Left ventricle myocardium superior (tissue), 1 donor: ENCODE measurements at regions not wholly inside any gene's neighbourhood (a gene's known extent, or its start where the extent isn't known, plus 50 kb on each side); places are given as distances from the start of the nearest gene placed in this dataset.

ENCODE experiments used
- ATAC-seq: fragments of 200-7000 bp; cut with Tn5 transposase; one replicate; pipeline ENCODE4 v1.9.1; 2020; ENCODE audit warnings: mild to moderate bottlenecking, moderate library complexity
- DNase-seq: peaks from one replicate; pipeline ENCODE4 v3.0.0-alpha.2; 2020
- intact Hi-C: fragments of 100-400 bp; cut with micrococcal nuclease; formaldehyde crosslinking; loops from one replicate; pipeline ENCODE4 v1.11.0; 2022
- donor health status: DM: no; HTN: yes; CAD: no; lungs with severe emphysema.

DNA sequence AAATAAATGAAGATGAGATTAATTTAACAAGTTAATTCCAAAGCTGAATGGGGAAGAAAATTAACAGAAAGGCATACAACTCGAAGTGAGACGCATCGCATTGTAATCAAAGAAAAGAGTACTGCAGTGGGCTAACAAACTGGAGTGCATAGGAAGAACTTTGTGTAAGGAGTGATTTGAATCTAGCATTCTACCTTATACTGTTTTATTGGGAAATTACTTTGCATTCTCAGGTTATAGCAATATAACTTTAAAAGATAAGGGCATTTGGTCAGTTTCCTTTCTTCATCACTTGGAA lies 124.5 kb upstream of the TLE4 start:
- DNase-seq (no peak), ATAC-seq (no peak)
- intact Hi-C loops: no loop called here

DNA sequence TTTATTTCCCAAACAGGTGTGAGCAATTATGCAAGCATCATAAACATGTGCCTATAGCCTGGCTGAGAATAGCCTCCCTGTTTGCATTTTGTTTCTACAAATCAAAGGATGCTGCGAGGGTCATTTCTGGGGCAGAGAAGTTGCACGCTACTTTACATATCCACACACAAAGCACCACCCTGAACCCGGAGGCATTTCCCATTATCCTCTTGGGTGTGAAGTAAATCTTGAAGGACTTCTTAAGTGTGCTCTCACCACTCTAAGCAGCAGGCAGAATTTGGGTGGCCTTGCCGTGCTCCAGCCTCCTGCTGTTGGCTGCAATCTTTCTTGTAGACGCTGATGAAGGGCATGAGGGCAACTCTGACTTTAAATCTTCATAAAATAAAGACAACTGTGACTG lies 124.0 kb upstream of the TLE4 start:
- intact Hi-C loops: no loop called here
- ATAC-seq (no peak), DNase-seq (no peak)

DNA sequence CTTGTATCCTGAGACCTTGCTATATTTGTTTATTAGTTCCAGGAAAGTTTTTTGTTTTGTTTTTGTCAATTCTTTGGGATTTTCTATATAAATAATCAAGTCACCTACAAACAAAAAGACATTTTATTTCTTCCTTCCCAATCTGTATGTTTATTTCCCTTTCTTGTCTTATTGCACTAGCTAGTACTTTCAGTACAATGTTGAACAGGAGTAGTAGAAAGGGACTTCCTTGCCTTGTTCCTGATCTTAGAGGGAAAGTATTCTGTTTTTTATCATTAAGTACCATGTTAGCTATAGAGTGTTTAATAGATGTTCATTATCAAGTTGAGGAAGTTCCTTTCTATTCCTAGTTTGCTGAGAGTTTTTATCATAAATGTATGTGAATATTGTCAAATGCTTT lies 119.5 kb upstream of the TLE4 start:
- no peak for DNase-seq
- no peak for ATAC-seq
- intact Hi-C loops: no loop called here

DNA sequence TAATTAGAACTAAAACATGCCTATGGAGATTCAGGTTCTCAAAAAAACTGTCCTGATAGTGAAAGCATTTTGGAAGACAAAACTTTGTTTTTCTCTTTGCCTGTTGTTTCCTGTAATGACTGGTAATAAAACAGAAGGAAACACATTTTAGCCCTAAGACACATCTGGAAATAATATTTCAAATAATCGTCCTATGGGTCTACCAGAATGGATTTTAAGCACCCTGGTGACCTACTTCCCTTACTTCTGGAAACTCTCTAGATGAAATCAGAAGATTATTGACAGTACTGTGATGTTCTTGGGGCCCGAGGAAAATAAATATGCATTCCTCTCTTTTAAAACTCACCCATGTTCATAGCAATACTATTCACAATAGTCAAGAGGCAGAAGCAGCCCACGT lies 110.1 kb upstream of the TLE4 start:
- ATAC-seq (no peak), DNase-seq (no peak)
- intact Hi-C loops: no loop called here

DNA sequence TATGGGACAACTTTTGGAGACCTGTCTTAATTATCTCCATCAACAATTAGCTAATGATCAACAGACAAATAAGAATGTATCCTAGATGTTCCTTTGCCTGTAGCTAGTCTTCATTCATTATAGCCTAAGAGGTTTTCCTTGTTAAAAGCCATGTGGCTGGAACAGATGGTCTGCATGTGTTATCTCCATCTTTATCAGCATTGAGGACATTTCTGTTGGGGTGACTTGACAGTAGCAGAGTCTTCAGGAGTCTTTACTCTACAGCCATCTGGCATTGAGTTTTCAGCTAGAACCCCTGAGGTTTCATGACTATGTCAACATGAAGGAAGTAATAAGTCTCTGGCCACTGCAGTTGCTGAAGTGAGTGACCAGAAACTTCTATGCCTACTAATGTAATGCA lies 106.6 kb upstream of the TLE4 start:
- DNase-seq (no peak), ATAC-seq (no peak)
- intact Hi-C loops: no loop called here

DNA sequence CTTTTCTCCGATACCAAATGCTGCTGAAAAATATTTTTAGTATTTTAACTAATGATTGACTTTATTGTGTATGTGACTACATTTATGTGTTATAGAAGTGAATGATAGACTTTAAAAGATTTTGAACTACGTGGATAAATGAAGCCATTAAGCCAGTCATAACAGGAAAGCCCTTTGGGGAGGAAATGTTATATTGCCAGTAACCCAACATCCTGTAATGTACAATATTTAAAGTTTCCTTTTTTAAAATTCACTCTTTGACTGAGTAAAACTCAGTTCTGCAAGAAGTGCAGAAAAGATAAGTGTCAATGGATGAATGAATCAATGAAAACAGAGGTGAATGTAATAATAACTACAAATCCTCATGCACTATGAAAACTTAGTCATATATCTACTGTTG lies 102.6 kb upstream of the TLE4 start:
- intact Hi-C loops: no loop called here
- ATAC-seq: no peak

DNA sequence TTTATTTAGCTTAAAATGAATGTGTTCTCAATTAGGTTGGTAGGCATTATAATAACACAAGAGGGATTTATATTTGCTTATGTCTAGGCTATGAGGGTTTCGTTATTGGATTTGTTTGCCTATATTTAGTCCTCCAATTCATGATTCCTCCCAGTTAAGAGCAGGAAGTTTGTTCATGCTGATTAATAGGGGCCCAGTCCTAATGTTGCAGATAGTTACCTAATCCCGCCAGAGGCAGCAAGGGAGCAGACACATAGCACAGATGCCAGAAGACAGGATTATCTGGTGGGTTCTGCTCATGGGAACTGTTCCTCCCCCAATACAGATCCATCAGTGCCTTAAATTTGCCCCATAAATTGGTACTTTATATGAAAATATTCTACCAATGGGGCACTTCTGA lies 100.8 kb upstream of the TLE4 start:
- intact Hi-C loops: no loop called here
- ATAC-seq (no peak), DNase-seq (no peak)

More for the DNA sequence above, 102.6 kb upstream of the TLE4 start:
- no peak for DNase-seq

DNA sequence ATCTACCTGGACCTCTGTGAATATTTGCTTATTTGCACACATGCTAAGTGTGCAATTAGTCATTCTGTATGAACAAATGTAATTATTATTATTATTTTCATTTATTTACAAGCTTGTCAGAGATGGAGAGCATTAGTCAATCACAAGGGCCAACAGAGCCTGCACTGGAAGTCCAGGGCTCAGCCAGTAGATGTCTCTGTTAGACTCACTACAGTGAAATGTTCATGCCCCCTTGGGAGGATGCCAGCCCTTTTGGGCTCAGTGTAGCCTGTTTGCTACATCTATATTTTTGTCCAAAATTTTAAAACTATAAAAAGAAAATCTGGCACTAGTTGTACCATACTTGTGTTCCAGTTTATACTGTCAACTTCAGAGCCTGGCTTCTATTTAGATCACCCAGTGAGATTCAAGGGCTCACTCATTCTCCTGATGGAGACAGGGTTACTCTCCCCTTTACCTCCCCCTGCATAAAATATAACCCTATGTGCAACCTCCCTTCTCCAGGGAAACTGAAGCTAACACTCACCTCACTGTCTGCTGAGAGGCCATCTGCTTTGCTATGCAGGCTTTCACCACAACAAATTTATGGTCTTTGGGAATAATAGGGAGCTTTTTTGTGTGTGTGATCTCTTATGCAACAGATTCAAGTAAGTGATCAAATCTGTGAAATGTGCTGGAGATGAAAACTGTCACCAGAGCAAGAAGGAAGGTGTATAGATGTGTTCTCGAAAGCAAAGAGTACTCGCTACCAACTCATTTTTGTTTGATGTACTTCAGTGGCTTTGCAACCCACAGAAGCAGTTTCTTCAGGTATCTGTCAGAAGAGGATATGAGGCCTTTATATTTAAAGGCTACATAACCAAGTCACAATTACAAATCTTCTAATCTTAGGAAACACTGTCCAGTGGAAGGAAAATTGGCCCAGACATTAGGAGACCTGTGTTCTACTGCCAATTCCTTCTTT lies 99.9 kb upstream of the TLE4 start:
- intact Hi-C loops: no loop called here
- peak; percentile 57 for DNase-seq
- ATAC-seq: peak; percentile 64

DNA sequence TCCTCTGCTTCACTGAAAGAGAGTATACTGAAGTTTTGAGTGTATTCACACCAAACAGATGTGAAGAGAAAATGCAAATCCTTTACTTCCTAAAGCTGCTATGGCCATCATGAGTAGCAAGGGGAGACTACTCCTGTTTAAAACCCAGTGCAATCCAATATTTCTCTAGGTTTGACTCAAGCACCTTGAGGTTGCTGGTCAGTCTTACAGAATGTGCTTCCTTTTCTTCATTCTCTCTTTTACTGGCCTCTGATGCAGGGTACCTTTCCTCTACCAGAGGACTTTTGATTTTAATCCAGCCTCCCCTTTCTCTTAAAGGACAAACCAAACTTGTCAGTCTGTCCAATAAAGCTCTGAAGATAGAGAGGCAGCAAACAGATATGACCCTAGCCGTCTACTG lies 98.1 kb upstream of the TLE4 start:
- ATAC-seq (no peak), DNase-seq (no peak)
- intact Hi-C loops: no loop called here

DNA sequence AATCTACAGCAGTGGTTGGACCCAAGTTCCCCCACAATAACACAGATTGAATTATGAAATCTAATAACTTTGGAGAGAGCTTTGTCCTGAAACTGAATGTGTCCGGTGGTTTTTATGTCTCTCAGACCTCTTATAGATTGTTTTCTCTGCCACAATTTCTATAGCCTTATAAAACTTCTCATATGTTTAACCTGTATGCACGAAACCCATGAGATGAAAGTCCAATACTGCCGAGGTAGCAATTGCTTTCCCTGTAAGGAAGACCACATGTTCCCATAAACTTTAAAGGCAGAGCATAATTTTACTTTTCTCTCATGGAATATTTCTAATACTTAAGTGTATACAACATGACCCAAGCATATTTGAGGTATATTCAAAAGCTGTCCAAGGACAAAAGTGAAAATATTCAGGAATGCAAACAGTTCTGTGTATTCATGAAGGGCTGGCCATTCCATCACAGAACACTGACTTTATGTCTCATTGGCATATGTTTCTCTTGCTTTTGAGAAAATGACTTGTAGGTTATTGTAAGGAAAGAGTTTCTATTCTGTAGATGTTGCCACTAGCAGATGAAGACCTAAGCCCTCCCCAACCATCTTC lies 94.4 kb upstream of the TLE4 start:
- intact Hi-C loops: no loop called here
- no peak for ATAC-seq

DNA sequence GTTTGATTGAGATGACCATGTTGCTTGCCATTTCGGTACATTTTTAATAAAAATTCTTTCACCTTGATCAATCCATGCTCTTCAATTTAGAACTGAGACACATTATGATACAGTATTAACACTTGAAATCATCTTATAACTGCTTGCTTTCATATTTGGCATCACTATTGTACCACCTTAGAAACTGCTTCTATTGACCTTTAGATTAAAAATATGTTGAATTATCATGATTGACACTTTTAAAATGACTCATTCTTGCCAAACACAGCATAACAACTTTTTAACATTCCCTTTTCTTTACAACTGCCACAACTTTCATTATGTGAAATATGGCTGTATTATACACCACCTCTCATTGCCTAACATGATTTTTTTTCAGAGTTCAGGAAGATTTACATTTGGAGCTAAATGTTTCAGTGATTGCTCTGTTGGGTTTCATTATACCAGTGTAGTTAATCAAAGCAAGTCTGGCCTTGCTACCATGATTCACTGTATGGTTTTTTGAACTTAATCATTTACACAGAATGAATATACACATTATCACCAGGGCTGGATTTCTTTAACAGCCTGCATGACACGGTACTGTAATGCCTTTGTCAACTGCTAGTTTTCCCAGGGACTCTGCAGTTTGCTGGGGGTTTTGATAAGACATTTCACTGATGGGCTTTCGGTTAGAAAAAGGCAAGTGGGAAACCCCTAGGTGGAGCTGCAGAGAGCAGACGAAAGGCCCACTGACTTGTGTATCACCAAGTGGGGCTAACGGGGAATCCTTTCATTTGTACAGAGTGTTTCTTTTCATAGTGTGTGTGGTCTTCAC lies 93.6 kb upstream of the TLE4 start:
- ATAC-seq (no peak), DNase-seq (no peak)
- intact Hi-C loops: no loop called here

More for the DNA sequence above, 94.4 kb upstream of the TLE4 start:
- DNase-seq: no peak

DNA sequence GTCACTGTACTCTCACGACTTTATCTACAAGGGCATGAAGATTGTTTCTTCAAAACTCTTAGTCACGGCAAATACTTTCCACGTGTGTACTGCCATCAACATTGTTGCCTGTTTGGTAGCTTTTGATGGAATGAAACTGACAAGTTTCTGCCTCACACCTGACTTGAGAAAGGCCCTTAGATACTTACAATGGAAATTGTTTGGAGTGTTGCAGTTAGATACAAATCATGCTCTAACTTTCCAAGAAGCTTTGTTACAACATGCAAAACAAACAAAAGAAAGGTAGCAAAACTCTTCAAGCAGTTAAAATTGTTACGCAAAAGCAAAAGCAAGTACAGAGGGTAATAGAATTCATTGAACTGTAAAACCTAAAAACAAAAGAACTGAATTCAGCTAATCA lies 91.1 kb upstream of the TLE4 start:
- DNase-seq: no peak
- intact Hi-C loops: no loop called here
- ATAC-seq: no peak

DNA sequence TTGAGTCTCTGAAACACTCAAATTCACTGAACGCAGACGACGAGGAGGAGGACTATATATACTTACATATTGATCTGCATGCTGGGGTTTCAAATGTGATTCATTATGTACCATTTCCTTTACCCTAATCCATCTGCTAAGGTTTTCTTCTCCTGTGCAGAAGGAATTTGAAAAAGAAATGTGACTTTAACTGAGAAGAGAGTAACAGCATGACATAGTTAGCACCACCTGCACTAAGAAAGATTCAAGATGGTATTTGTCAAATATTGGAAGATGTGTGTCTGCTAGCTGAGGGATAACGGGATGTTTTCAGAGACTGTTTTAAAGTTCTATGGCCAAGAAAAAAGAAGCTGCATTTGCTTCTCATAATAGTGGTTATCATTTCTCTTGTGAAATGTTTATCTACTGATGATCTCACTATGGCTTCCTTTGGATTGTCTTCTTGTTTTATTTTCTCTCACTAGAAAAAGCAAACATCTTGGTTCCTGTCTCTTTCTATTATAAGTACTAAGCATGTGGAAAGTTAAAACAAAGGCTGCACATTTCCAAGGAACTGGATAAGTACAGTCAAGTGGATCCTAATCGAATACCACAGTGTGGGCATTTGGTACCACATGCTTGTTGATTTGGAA lies 89.8 kb upstream of the TLE4 start:
- intact Hi-C loops: no loop called here
- DNase-seq: no peak
- no peak for ATAC-seq

DNA sequence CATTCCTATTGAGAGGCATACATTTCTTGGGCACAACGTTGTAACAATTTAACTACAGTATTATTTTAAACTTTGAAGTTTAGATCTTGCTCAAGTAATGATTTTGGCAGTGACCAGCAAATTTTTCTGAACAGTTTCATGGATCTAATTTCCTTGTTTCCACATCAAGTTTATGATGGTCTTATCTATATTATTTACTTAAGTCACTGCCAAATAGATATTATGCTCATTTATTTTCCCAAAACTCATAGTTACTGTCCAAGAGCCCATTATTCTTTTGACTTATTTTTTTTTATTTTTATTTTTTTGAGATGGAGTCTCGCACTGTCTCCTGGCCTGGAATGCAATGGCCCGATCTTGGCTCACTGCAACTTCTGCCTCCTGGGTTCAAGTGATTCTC lies 86.5 kb upstream of the TLE4 start:
- DNase-seq (no peak), ATAC-seq (no peak)
- intact Hi-C loops: no loop called here

DNA sequence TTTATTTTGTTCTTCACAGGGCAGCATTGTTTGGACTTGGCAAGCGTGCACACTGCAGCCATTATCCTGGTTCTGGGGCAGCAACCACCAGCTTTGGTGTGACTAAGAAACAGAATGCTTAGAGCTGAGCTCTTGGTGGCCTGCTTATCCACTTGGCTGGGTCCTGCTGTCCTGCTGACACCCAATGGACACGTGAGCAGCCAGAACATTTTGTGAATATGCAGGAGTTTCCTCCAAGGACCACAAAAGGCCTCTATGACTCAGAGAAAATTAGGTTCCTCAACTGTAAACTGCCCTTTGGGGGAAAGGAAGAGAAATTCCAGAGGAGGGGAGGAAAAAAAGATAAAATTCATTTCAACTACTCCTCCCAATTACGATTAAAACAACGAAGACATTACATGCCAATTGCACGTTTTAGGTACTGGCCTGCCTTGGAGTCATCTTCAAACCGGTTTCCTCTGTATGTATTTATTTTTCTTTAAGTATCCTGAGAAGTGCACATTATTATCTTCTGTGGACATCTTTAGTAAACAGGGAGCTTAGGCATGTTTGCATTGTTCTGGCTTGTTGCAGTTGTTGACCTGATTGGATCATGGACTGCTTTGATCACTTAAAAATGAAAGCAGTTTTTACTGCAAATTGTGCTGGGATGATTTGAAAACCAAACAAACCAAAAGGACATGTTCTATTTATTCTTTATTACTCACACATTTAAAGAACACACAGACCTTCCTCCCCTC lies 82.3 kb upstream of the TLE4 start:
- DNase-seq: peak; percentile 30
- intact Hi-C loops: no loop called here
- peak; percentile 68 for ATAC-seq

DNA sequence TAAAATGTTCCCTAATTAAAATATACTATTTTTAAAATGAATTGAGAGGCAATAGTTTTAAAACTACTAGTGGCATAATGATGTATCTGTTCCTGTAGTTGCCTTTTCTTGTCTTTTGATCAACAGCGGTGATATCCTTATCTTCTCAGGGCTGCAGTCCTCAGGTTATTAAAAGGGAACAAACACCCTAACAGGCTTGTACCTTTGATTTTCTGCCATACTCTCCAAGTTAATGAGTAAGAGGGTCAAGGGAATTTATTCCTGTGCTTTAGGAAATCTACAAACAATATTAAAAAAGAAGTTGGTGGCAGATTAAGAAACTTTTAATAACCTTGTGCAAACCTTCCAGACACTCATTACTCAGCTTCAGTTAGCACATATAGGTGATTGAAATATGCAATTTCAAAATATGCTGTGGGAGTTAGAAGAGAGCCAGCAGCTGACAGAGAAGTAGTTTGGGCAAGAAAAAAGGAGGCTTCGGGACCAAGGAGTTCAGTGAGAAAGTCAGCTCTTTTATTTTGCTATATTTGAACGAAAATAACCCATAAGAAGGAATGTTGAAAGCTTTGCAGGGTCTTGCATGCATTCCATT lies 81.0 kb upstream of the TLE4 start:
- intact Hi-C loops: no loop called here
- DNase-seq (no peak), ATAC-seq (no peak)

DNA sequence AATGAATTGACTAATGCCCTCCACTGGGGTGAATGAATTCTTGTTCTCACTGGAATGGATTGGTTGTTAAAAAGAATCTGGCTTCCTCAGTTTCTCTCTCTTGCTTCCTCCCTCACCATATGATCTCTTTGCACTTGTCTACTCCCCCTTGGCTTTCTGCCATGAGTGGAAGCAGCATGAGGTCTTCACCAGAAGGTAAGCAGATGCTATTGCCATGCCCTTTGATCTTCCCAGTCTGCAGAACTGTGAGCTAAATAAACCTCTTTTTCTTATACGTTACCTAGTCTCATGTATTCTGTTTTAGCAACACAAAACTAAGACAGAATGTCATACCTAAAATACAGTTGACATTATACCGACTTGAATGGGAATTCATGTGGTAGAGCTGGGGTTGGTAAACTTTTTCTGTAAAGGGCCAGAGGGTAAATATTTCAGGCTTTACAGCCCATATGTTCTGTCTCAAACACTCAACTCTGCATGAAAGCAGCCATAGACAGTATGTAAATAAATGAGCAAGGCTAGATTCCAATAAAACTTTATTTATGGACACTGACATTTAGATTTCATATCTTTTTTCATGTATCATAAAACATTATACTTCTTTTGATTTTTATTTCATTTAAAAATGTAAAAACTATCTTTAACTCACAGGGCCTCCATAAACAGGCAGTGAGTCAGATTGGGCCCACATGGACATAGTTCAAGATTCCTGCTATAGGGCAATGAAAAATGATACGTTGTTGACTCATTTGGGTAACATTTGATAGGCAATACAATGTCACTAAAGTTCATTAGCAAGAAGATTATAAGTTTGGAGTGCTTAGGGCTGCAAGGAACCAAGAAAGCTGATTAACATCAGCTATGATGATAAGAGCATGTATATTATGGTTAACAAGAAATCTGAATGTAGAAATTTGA lies 79.4 kb upstream of the TLE4 start:
- no peak for DNase-seq
- intact Hi-C loops: no loop called here
- no peak for ATAC-seq
